Non-pigmented ciliary epithelial cell (primary cell): ENCODE measurements at regions not wholly inside any gene's neighbourhood (a gene's known extent, or its start where the extent isn't known, plus 50 kb on each side); places are given as distances from the start of the nearest gene placed in this dataset.
"Not testable (repeated sequence)": the region's sequence is repeated elsewhere in the genome, so short reads cannot be mapped to it uniquely, and the experiment has no call there.

Experiments
- DNase-seq: peaks from one replicate; pipeline ENCODE4 v3.0.0-alpha.2; 2010; ENCODE audit warnings: low read depth

- no peak for DNase-seq
Measured at GRCh38 chr2:17363846-17364245, 154.4 kb downstream of the RAD51AP2 start.

- DNase-seq = no peak
Measured at GRCh38 chr2:17362956-17363355, 155.3 kb downstream of the RAD51AP2 start.

- no peak for DNase-seq
Measured at GRCh38 chr2:17355608-17356329, 162.5 kb downstream of the RAD51AP2 start.

GRCh38 chr2:17353263-17353662 lies 165.0 kb downstream of the RAD51AP2 start:
- no peak for DNase-seq

- not testable (repeated sequence) for DNase-seq
Measured at GRCh38 chr2:17342692-17343091, 175.5 kb downstream of the RAD51AP2 start.

GRCh38 chr2:17337507-17337906 lies 180.7 kb downstream of the RAD51AP2 start:
- no peak for DNase-seq

- no peak for DNase-seq
Measured at GRCh38 chr2:17336458-17336857, 181.8 kb downstream of the RAD51AP2 start.

- no peak for DNase-seq
Measured at GRCh38 chr2:17334300-17334699, 183.9 kb downstream of the RAD51AP2 start.

- DNase-seq = no peak
Measured at GRCh38 chr2:17331636-17332035, 186.6 kb downstream of the RAD51AP2 start.

- no peak for DNase-seq
Measured at GRCh38 chr2:17328161-17328560, 190.1 kb downstream of the RAD51AP2 start.

- DNase-seq = no peak
Measured at GRCh38 chr2:17327649-17328048, 190.6 kb downstream of the RAD51AP2 start.

- DNase-seq = no peak
Measured at GRCh38 chr2:17326717-17327116, 191.5 kb downstream of the RAD51AP2 start.

GRCh38 chr2:17323697-17324096 lies 194.5 kb downstream of the RAD51AP2 start:
- no peak for DNase-seq

GRCh38 chr2:17322461-17322860 lies 195.8 kb downstream of the RAD51AP2 start:
- no peak for DNase-seq

- DNase-seq = no peak
Measured at GRCh38 chr2:17319090-17319489, 199.2 kb downstream of the RAD51AP2 start.

- no peak for DNase-seq
Measured at GRCh38 chr2:17318013-17318412, 200.2 kb downstream of the RAD51AP2 start.

- no peak for DNase-seq
Measured at GRCh38 chr2:17317439-17317976, 200.7 kb downstream of the RAD51AP2 start.

GRCh38 chr2:17313261-17313660 lies 205.0 kb downstream of the RAD51AP2 start:
- DNase-seq = no peak

- peak; percentile 18 for DNase-seq
Measured at GRCh38 chr2:17311771-17312511, 206.3 kb downstream of the RAD51AP2 start.

- no peak for DNase-seq
Measured at GRCh38 chr2:17311106-17311619, 207.1 kb downstream of the RAD51AP2 start.

- DNase-seq = peak; percentile 27
Measured at GRCh38 chr2:17309741-17310339, 208.4 kb downstream of the RAD51AP2 start.

- no peak for DNase-seq
Measured at GRCh38 chr2:17309181-17309580, 209.1 kb downstream of the RAD51AP2 start.

- DNase-seq = no peak
Measured at GRCh38 chr2:17306706-17307105, 211.5 kb downstream of the RAD51AP2 start.
